MM.1S (cell line): ENCODE measurements at regions not wholly inside any gene's neighbourhood (a gene's known extent, or its start where the extent isn't known, plus 50 kb on each side); places are given as distances from the start of the nearest gene placed in this dataset.

Source experiments
- DNase-seq: peaks from one replicate; pipeline ENCODE4 v3.0.0-alpha.2; 2015
- H2AFZ ChIP-seq: fragments of 300-600 bp; sonication (generic); 2 replicates; pipeline ENCODE4 v1.6.0; 2016; ENCODE audit warnings: antibody characterized with exemption, low read length
- H3F3A ChIP-seq: fragments of 300-600 bp; sonication (generic); 2 replicates; pipeline ENCODE4 v1.6.1; 2016; ENCODE audit warnings: mild to moderate bottlenecking, antibody characterized with exemption, low read length, moderate library complexity, mixed read lengths; ENCODE audit not compliant: insufficient read depth
- H3K27ac ChIP-seq: fragments of 300-600 bp; sonication (generic); 2 replicates; pipeline ENCODE4 v1.5.1; 2016; ENCODE audit warnings: mild to moderate bottlenecking, low read length
- H3K27me3 ChIP-seq: fragments of 300-600 bp; sonication (generic); replicated peaks from 2 replicates; pipeline ENCODE4 v1.6.0; 2016; ENCODE audit warnings: low read length; ENCODE audit not compliant: insufficient read depth
- H3K36me3 ChIP-seq: fragments of 300-600 bp; sonication (generic); replicated peaks from 2 replicates; pipeline ENCODE4 v1.6.1; 2016; ENCODE audit warnings: mild to moderate bottlenecking, low read length, mixed read lengths; ENCODE audit not compliant: insufficient read depth
- H3K4me1 ChIP-seq: fragments of 300-600 bp; sonication (generic); 2 replicates; pipeline ENCODE4 v1.6.1; 2016; ENCODE audit warnings: low read length, mixed read lengths
- H3K4me2 ChIP-seq: fragments of 300-600 bp; sonication (generic); 2 replicates; pipeline ENCODE4 v1.6.0; 2016; ENCODE audit warnings: low read depth, low read length
- H3K4me3 ChIP-seq: fragments of 300-600 bp; sonication (generic); 2 replicates; pipeline ENCODE4 v1.5.1; 2016; ENCODE audit warnings: low read length, mixed read lengths
- H3K79me2 ChIP-seq: fragments of 300-600 bp; sonication (generic); 2 replicates; pipeline ENCODE4 v1.6.1; 2016; ENCODE audit warnings: mixed run types, low read length, mixed read lengths
- H3K9ac ChIP-seq: fragments of 300-600 bp; sonication (generic); 2 replicates; pipeline ENCODE4 v1.6.1; 2016; ENCODE audit warnings: low read length, mixed read lengths
- H3K9me2 ChIP-seq: fragments of 300-600 bp; sonication (generic); replicated peaks from 2 replicates; pipeline ENCODE4 v1.6.1; 2016; ENCODE audit warnings: mild to moderate bottlenecking, low read length, mixed read lengths; ENCODE audit not compliant: insufficient read depth
- H3K9me3 ChIP-seq: fragments of 300-600 bp; sonication (generic); replicated peaks from 2 replicates; pipeline ENCODE4 v1.6.1; 2016; ENCODE audit warnings: mild to moderate bottlenecking, low read length, mixed read lengths; ENCODE audit not compliant: insufficient read depth
- H4K20me1 ChIP-seq: fragments of 300-600 bp; sonication (generic); 2 replicates; pipeline ENCODE4 v1.6.1; 2016; ENCODE audit warnings: mild to moderate bottlenecking, low read length, moderate library complexity, mixed read lengths; ENCODE audit not compliant: insufficient read depth
- CTCF ChIP-seq: fragments of 300-600 bp; sonication (generic); IDR thresholded peaks from 2 replicates; pipeline ENCODE4 v1.5.1; 2016; ENCODE audit warnings: antibody characterized with exemption, low read length, mixed read lengths
- EZH2 ChIP-seq: fragments of 300-600 bp; sonication (generic); optimal IDR thresholded peaks from 2 replicates; pipeline ENCODE3; 2017; ENCODE audit warnings: low read depth, mild to moderate bottlenecking, antibody characterized with exemption, low read length, mixed read lengths
- EZH2phosphoT487 ChIP-seq: fragments of 300-600 bp; sonication (generic); IDR thresholded peaks from 2 replicates; pipeline ENCODE4 v1.6.1; 2018; ENCODE audit warnings: antibody characterized with exemption, low read length

DNA sequence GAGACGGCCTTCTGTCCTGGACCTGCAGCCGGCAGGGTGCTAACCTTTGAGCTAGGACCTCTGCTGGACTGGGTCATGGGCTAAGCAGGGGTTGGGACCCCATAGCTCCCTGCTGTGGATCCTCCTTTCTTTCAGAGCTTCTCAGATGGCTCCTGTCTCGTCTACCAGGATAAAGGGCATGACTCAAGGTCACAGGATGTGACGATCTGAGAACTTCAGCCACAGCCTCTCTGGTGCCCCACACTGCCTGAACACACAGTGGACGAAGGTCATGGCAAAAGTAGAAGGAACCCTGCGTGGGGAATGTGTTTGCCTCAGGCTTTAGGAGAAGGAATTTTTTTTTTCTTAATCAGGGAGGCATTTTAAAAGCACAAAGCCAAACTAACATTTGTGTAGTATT lies 196.7 kb downstream of the TRIM29 start:
- Histone ChIP-seq H4K20me1 (no peaks in the 10 kb centered on the region), H3K9me3 (no peaks in the 10 kb centered on the region), H3K27ac (no peak overlapping the region), H3K36me3 (no peaks in the 10 kb centered on the region), H3K27me3 (no peaks in the 10 kb centered on the region; the same call in 1 of the 2 replicates), H2AFZ (no peak overlapping the region), H3K9me2 (no peaks in the 10 kb centered on the region), H3K4me1 (no peaks in the 10 kb centered on the region), H3K79me2 (no peaks in the 10 kb centered on the region), H3K4me2 (no peak overlapping the region), H3K4me3 (no peak overlapping the region), H3K9ac (no peak overlapping the region), H3F3A (no peaks in the 10 kb centered on the region)
- TF ChIP-seq CTCF (no peak), EZH2 (no peak), EZH2phosphoT487 (no peak)
- DNase-seq, result no peak

DNA sequence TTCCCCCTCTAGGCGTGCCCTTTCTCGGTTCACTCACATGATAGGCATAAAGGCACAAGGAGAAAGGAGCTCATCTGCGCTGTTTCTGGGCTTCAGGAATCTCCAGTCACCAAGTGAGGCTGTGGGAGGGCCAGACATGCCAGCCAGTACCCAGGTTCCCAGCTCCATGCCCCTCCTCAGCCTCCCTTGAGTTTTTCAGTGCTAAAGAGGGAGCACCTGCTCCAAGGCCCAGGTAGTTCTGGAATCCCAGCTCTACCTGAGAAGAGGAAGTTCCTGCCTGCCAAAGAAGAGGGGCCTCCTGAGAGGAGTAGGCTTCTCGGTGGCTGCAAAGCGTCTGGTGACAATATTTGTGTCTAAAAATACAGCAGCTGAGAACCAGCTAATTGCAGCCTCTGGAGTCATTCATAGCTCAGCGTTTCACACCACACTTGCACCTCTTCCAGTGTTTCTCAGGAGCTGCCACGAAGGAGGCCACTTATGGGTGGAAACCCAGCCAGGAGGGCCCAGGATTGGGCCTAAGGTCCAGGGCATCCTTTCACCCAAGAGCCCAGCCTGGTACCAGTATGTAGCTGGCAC lies 197.4 kb downstream of the TRIM29 start:
- H3K4me1 ChIP-seq, result no peaks in the 10 kb centered on the region
- no peak overlapping the region for H3K9ac ChIP-seq
- no peaks in the 10 kb centered on the region for H3F3A ChIP-seq
- no peak overlapping the region for H2AFZ ChIP-seq
- H3K9me3 ChIP-seq, result no peaks in the 10 kb centered on the region
- H4K20me1 ChIP-seq, result no peaks in the 10 kb centered on the region
- TF ChIP-seq CTCF (no peak), EZH2 (no peak), EZH2phosphoT487 (no peak)
- no peak overlapping the region for H3K4me3 ChIP-seq
- H3K36me3 ChIP-seq, result no peaks in the 10 kb centered on the region
- H3K9me2 ChIP-seq, result no peaks in the 10 kb centered on the region
- no peak for DNase-seq
- H3K27ac ChIP-seq, result no peak overlapping the region
- H3K79me2 ChIP-seq, result no peaks in the 10 kb centered on the region
- no peaks in the 10 kb centered on the region; the same call in 1 of the 2 replicates for H3K27me3 ChIP-seq
- H3K4me2 ChIP-seq, result no peak overlapping the region

DNA sequence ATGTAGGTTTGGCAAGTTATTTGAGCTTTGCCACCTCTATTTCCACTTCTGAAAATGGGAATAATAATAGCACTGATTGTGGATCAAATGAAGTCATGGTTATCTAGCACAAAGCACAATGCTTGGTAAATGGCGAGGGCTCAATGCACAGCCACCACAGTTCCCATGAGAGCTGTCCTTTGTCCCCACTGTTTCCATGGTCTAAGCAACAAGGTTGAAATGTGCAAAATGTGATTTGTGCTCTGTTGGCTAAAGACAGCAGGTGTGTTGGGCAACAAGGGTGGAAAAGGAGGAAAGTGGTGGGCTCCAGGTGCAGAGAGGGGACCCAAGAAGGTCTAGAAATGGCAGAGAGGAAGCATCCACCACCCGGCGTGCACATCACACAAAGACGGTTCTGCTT lies 200.5 kb downstream of the TRIM29 start:
- H3K27ac ChIP-seq, result no peak overlapping the region
- no peak overlapping the region for H3K9ac ChIP-seq
- no peak overlapping the region for H2AFZ ChIP-seq
- no peaks in the 10 kb centered on the region for H3K36me3 ChIP-seq
- TF ChIP-seq EZH2 (no peak), EZH2phosphoT487 (no peak), CTCF (no peak)
- no peak for DNase-seq
- H3K27me3 ChIP-seq, result no peaks in the 10 kb centered on the region; the same call in 1 of the 2 replicates
- H3K4me3 ChIP-seq, result no peak overlapping the region
- no peaks in the 10 kb centered on the region for H4K20me1 ChIP-seq
- no peak overlapping the region for H3K4me2 ChIP-seq
- H3K79me2 ChIP-seq, result no peaks in the 10 kb centered on the region
- no peaks in the 10 kb centered on the region for H3K4me1 ChIP-seq
- no peaks in the 10 kb centered on the region for H3K9me3 ChIP-seq
- no peaks in the 10 kb centered on the region for H3K9me2 ChIP-seq
- H3F3A ChIP-seq, result no peaks in the 10 kb centered on the region
